ENCODE measurements at regions not wholly inside any gene's neighbourhood (a gene's known extent, or its start where the extent isn't known, plus 50 kb on each side); places are given as distances from the start of the nearest gene placed in this dataset.
"Not testable (repeated sequence)": the region's sequence is repeated elsewhere in the genome, so short reads cannot be mapped to it uniquely, and the experiment has no call there.

- POLR2A ChIA-PET = interaction anchor here (0.6 kb wide), 1 partner anchor 1289 kb away, joined by 3 read pairs; no protein-coding TSS in a partner anchor
- no peak for TF ChIP-seq CTCF (IDR thresholded peaks at IDR 0.05)
Observed at GRCh38 chr9:31032206-31032605, 1352.2 kb upstream of the ACO1 start.

GRCh38 chr9:31034311-31034710 is 1350.1 kb upstream of the ACO1 start:
- no peak overlapping the region for H3K4me3 Mint-ChIP-seq
- POLR2A ChIA-PET = no interaction called here
- peaks cover 3% of the 10 kb centered on the region for H3K27me3 Mint-ChIP-seq
- no peak overlapping the region for H3K27ac Mint-ChIP-seq
- no peak for TF ChIP-seq CTCF (IDR thresholded peaks at IDR 0.05)
- intact Hi-C loops (cut with micrococcal nuclease) = no loop called here
- H3K36me3 Mint-ChIP-seq (ENCODE audit: low read depth) = no peaks in the 10 kb centered on the region
- H3K4me1 Mint-ChIP-seq (ENCODE audit: low read depth) = peaks cover 4% of the 10 kb centered on the region
- DNase-seq (no peak), ATAC-seq (no peak)
- H3K9me3 Mint-ChIP-seq = no peaks in the 10 kb centered on the region
- CTCF ChIA-PET = no interaction called here

More at GRCh38 chr9:31032206-31032605, 1352.2 kb upstream of the ACO1 start:
- no peaks in the 10 kb centered on the region for H3K9me3 Mint-ChIP-seq
- DNase-seq (no peak), ATAC-seq (no peak)
- no peak overlapping the region for H3K27ac Mint-ChIP-seq
- H3K4me3 Mint-ChIP-seq = no peak overlapping the region
- H3K4me1 Mint-ChIP-seq (ENCODE audit: low read depth) = peaks cover 4% of the 10 kb centered on the region
- no peaks in the 10 kb centered on the region for H3K36me3 Mint-ChIP-seq (ENCODE audit: low read depth)
- intact Hi-C loops (cut with micrococcal nuclease) = no loop called here
- CTCF ChIA-PET = no interaction called here
- peaks cover 3% of the 10 kb centered on the region for H3K27me3 Mint-ChIP-seq

GRCh38 chr9:31040564-31040963 is 1343.9 kb upstream of the ACO1 start:
- CTCF ChIA-PET = no interaction called here
- no peak overlapping the region for H3K4me3 Mint-ChIP-seq
- intact Hi-C loops (cut with micrococcal nuclease) = no loop called here
- H3K9me3 Mint-ChIP-seq = no peaks in the 10 kb centered on the region
- POLR2A ChIA-PET = no interaction called here
- H3K4me1 Mint-ChIP-seq (ENCODE audit: low read depth) = no peaks in the 10 kb centered on the region
- ATAC-seq (no peak), DNase-seq (no peak)
- no peaks in the 10 kb centered on the region for H3K36me3 Mint-ChIP-seq (ENCODE audit: low read depth)
- no peak overlapping the region for H3K27ac Mint-ChIP-seq
- H3K27me3 Mint-ChIP-seq = peaks cover 1% of the 10 kb centered on the region
- TF ChIP-seq CTCF (IDR thresholded peaks at IDR 0.05) = no peak

GRCh38 chr9:31045810-31046209 is 1338.6 kb upstream of the ACO1 start:
- no peak for TF ChIP-seq CTCF (IDR thresholded peaks at IDR 0.05)
- ATAC-seq = no peak
- no peak for DNase-seq
- ChIA-PET CTCF (no interaction called here), POLR2A (no interaction called here)
- intact Hi-C loops (cut with micrococcal nuclease) = no loop called here
- Mint-ChIP-seq H3K27ac (no peak overlapping the region), H3K4me3 (no peak overlapping the region), H3K9me3 (no peaks in the 10 kb centered on the region), H3K27me3 (no peaks in the 10 kb centered on the region), H3K36me3 (ENCODE audit: low read depth) (no peaks in the 10 kb centered on the region), H3K4me1 (ENCODE audit: low read depth) (no peaks in the 10 kb centered on the region)

- DNase-seq; CTCF ChIA-PET; H3K36me3 Mint-ChIP-seq (ENCODE audit: low read depth); POLR2A ChIA-PET; H3K27ac Mint-ChIP-seq; H3K9me3 Mint-ChIP-seq; ATAC-seq; intact Hi-C loops (cut with micrococcal nuclease); H3K4me3 Mint-ChIP-seq; H3K27me3 Mint-ChIP-seq; H3K4me1 Mint-ChIP-seq (ENCODE audit: low read depth): not testable (repeated sequence)
Observed at GRCh38 chr9:31061592-31061991, 1322.9 kb upstream of the ACO1 start.

- Mint-ChIP-seq H3K9me3 (no peaks in the 10 kb centered on the region), H3K4me1 (ENCODE audit: low read depth) (no peaks in the 10 kb centered on the region), H3K4me3 (no peak overlapping the region), H3K27ac (no peak overlapping the region), H3K27me3 (peaks cover 6% of the 10 kb centered on the region), H3K36me3 (ENCODE audit: low read depth) (no peaks in the 10 kb centered on the region)
- ChIA-PET CTCF (no interaction called here), POLR2A (no interaction called here)
- no peak for DNase-seq
- intact Hi-C loops (cut with micrococcal nuclease) = no loop called here
- TF ChIP-seq CTCF (IDR thresholded peaks at IDR 0.05) = no peak
- no peak for ATAC-seq
Observed at GRCh38 chr9:31065691-31066090, 1318.8 kb upstream of the ACO1 start.
